ENCODE measurements at regions not wholly inside any gene's neighbourhood (a gene's known extent, or its start where the extent isn't known, plus 50 kb on each side); places are given as distances from the start of the nearest gene placed in this dataset.

DNA sequence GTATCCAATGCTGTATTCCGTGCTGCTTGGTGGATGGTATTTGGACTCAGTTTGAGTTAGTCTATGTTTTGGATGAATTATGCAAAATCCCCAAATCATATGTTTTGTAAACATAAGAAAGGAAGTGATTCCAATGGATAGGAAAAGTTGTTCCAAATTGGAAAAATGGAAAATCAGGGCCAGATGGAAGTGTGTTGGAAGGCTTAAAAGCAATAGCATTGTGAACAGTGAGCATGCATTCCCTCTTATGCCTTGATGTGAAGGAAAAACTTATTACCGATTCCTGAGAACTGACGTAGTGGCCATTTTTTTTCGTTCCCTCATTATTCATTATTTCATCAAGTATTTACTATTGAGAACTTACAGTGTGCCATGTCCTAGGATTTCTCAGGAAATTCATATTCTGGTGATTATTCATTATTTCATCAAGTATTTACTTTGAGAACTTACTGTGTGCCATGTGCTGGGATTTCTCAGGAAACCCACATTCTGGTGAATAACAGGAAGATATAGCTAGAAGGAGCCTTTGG lies 144.1 kb upstream of the TPRG1 start:
- H3K4me3 ChIP-seq (replicated peaks in 1 of 3) = no peak overlapping the region
- no peaks in the 10 kb centered on the region for H3K27me3 ChIP-seq
- no peak for DNase-seq
- H3K9me3 ChIP-seq = no peaks in the 10 kb centered on the region
- TF ChIP-seq, protein P1, sequence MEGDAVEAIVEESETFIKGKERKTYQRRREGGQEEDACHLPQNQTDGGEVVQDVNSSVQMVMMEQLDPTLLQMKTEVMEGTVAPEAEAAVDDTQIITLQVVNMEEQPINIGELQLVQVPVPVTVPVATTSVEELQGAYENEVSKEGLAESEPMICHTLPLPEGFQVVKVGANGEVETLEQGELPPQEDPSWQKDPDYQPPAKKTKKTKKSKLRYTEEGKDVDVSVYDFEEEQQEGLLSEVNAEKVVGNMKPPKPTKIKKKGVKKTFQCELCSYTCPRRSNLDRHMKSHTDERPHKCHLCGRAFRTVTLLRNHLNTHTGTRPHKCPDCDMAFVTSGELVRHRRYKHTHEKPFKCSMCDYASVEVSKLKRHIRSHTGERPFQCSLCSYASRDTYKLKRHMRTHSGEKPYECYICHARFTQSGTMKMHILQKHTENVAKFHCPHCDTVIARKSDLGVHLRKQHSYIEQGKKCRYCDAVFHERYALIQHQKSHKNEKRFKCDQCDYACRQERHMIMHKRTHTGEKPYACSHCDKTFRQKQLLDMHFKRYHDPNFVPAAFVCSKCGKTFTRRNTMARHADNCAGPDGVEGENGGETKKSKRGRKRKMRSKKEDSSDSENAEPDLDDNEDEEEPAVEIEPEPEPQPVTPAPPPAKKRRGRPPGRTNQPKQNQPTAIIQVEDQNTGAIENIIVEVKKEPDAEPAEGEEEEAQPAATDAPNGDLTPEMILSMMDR (IDR thresholded peaks at IDR 0.05) = no peak
- TF ChIP-seq POLR2A (IDR thresholded peaks at IDR 0.05) = no peak
- H3K27ac ChIP-seq = peak overlapping the region in 2 of 3 donors; percentile 53 to 75
- peaks cover 14 to 43% of the 10 kb centered on the region in 2 donors for H3K4me1 ChIP-seq
- H3K36me3 ChIP-seq = no peaks in the 10 kb centered on the region
- WGBS, 2 donors = 91 to 95% methylated on average over 4 of the region's 4 CpGs
- intact Hi-C loops (cut with DNase I) = no loop called here

DNA sequence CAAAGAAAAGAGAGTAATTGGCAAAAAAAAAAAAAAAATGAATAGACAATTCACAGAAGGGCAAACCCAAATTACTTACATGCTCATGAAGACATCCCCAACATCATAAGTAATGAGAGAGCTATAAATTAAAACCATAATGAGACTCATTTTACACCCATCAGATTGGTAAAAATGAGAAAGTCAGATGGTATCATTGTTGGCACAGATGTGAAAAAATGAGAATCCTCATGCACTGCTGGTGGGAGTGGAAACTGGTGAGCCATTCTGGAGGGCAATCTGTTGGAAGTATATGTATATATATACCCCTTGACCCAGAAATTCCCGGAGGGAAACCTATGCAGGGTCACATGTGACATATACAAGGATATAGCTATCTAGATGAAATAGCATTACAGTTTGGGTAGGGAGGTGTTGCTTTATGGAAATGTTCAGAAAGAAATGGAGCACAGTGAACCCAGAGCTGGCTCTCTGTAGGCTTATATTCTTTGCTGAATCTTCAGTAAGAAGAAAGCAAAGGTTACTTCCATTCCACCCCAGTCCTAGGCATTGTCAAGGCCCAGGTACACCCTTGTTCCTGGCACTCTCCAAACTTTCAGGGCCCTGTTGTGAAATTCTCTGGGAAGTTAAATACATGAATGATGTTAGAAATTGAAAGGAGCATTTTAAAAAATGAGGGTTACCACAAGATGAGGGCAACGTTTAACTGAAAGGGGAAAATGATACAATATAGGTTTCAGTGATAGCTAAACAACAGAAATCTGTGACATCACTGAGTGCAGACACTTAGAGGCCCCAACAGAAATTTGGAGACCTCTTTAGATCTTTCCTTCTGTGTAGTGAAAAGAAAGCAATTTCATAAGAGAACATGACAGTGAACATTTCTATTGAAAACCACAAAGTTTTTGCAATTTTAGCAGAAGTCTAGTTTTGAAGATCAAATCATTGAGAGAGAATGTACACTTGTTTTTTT lies 132.7 kb upstream of the TPRG1 start:
- no peaks in the 10 kb centered on the region for H3K4me1 ChIP-seq
- no peak for DNase-seq
- H3K36me3 ChIP-seq = no peaks in the 10 kb centered on the region
- no peaks in the 10 kb centered on the region for H3K9me3 ChIP-seq
- H3K4me3 ChIP-seq (replicated peaks in 1 of 3) = no peak overlapping the region
- no peak for TF ChIP-seq POLR2A (IDR thresholded peaks at IDR 0.05)
- TF ChIP-seq, protein P1 (IDR thresholded peaks at IDR 0.05) = no peak
- intact Hi-C loops (cut with DNase I) = no loop called here
- WGBS, 2 donors = 79 to 84% methylated on average over 2 of the region's 2 CpGs
- no peak overlapping the region for H3K27ac ChIP-seq
- no peaks in the 10 kb centered on the region for H3K27me3 ChIP-seq

DNA sequence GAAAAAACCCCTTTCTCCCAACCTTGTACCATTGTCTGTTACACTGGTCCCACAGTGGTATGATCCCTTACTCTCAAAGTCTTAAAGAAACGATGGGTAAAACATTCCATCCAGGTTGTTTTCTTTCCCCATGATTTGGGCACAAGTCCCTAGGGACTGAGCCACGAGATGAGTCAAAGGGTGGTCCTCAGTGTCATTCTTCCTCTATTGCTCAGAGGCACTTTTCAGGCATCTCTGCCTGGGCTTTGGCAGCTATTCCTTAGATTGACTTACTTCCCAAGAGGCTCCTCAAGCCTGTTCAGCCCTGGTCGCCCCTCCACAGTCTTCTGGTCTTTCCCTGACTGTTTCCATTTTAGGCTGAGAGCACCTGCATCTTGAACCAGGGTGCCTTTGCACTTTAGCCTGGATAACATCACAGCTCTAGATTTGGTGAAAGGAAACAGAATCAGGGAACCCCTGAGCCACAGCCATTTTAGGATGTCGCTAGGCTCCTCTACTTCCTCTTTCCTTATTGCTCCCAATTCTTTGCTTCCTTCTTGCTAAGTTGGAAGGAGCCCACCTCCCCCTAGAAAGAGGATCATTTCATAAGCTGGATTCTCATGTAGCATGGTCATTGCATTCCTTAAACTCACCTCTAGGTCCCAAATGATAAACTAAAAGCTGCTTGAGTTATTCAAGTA lies 131.0 kb upstream of the TPRG1 start:
- H3K27me3 ChIP-seq = no peaks in the 10 kb centered on the region

DNA sequence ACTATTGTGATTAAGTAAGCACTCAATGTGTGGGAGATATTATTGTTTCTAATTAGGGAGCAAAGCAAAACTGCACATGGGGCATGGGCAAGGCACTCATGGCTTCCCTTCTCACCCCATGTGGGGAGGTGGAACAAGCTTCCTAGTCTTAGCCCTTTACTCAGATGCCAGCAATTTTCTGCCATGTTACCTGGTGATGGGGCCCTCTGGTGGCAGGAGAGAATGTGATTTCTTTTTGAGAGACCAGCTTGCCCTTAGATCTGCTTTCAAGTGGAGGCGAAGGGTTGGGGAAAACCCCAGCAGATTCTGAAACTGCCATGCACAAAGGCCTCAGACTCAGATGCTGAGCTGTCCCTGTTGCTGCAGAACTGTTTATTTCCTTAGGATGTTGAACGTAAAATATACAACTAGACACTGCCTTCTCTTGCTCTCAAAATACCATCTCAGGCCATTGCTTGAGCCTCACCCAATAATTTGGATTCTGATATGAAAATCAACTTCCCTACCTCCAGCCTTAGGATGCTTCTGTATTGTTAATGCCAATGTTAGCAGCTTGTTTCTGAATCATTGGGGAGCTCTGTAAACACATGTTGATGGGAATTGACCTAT lies 130.2 kb upstream of the TPRG1 start:
- H3K27ac ChIP-seq = no peak overlapping the region
- TF ChIP-seq, protein P1 (IDR thresholded peaks at IDR 0.05) = peak in 4 of 6 experiments; percentile 30 to 55 (median 50)
- TF ChIP-seq POLR2A (IDR thresholded peaks at IDR 0.05) = no peak
- no peaks in the 10 kb centered on the region for H3K36me3 ChIP-seq
- no peaks in the 10 kb centered on the region for H3K27me3 ChIP-seq
- peak; percentile 52 to 74 for DNase-seq
- no peaks in the 10 kb centered on the region for H3K4me1 ChIP-seq
- H3K4me3 ChIP-seq (replicated peaks in 1 of 3) = no peak overlapping the region
- intact Hi-C loops (cut with DNase I) = loop anchor here (10.0 kb wide), 1 partner anchor 1307 kb away; no protein-coding TSS in a partner anchor
- WGBS, 2 donors = 53 to 55% methylated on average over 2 of the region's 2 CpGs
- no peaks in the 10 kb centered on the region for H3K9me3 ChIP-seq

More for the DNA sequence above, 131.0 kb upstream of the TPRG1 start:
- Histone ChIP-seq H3K27ac (no peak overlapping the region), H3K4me3 (replicated peaks in 1 of 3) (no peak overlapping the region), H3K9me3 (no peaks in the 10 kb centered on the region), H3K36me3 (no peaks in the 10 kb centered on the region), H3K4me1 (no peaks in the 10 kb centered on the region)
- TF ChIP-seq POLR2A (IDR thresholded peaks at IDR 0.05) = no peak
- TF ChIP-seq, protein P1 (IDR thresholded peaks at IDR 0.05) = no peak
- DNase-seq = no peak
- intact Hi-C loops (cut with DNase I) = loop anchor here (10.0 kb wide), 1 partner anchor 1306 kb away; no protein-coding TSS in a partner anchor
- 70 to 71% methylated on average over 4 of the region's 4 CpGs for WGBS, 2 donors
